ENCODE measurements at regions not wholly inside any gene's neighbourhood (a gene's known extent, or its start where the extent isn't known, plus 50 kb on each side); places are given as distances from the start of the nearest gene placed in this dataset.

- no peak overlapping the region for H3K27ac Mint-ChIP-seq
- no peaks in the 10 kb centered on the region for H3K4me1 Mint-ChIP-seq (ENCODE audit: low read depth in 2 of 2)
- H3K27me3 Mint-ChIP-seq: peaks cover 55 to 74% of the 10 kb centered on the region in 2 donors
- H3K4me3 Mint-ChIP-seq: no peak overlapping the region
- no peak for ATAC-seq (replicated peaks)
- DNase-seq: no peak
- no peaks in the 10 kb centered on the region for H3K9me3 Mint-ChIP-seq
- H3K36me3 Mint-ChIP-seq (ENCODE audit: insufficient read depth): no peaks in the 10 kb centered on the region
These were observed 74.7 kb downstream of the SDC1 start for GRCh38 chr2:20150110-20150706.

GRCh38 chr2:20149703-20150030, 75.3 kb downstream of the SDC1 start:
- no peaks in the 10 kb centered on the region for H3K9me3 Mint-ChIP-seq

GRCh38 chr2:20148923-20149702, 75.8 kb downstream of the SDC1 start:
- no peak overlapping the region for H3K27ac Mint-ChIP-seq
- no peak overlapping the region for H3K4me3 Mint-ChIP-seq
- H3K9me3 Mint-ChIP-seq: no peaks in the 10 kb centered on the region
- no peaks in the 10 kb centered on the region for H3K4me1 Mint-ChIP-seq (ENCODE audit: low read depth in 2 of 2)
- no peak for DNase-seq
- H3K36me3 Mint-ChIP-seq (ENCODE audit: insufficient read depth): no peaks in the 10 kb centered on the region
- ATAC-seq (replicated peaks): no peak
- peaks cover 53 to 75% of the 10 kb centered on the region in 2 donors for H3K27me3 Mint-ChIP-seq

More at GRCh38 chr2:20149703-20150030, 75.3 kb downstream of the SDC1 start:
- Mint-ChIP-seq H3K27ac (no peak overlapping the region), H3K36me3 (ENCODE audit: insufficient read depth) (no peaks in the 10 kb centered on the region), H3K4me1 (ENCODE audit: low read depth in 2 of 2) (no peaks in the 10 kb centered on the region), H3K4me3 (no peak overlapping the region), H3K27me3 (peaks cover 53 to 75% of the 10 kb centered on the region in 2 donors)
- no peak for ATAC-seq (replicated peaks)
- no peak for DNase-seq

- no peak for ATAC-seq (replicated peaks)
- no peak overlapping the region for H3K4me3 Mint-ChIP-seq
- H3K4me1 Mint-ChIP-seq (ENCODE audit: low read depth in 2 of 2): no peaks in the 10 kb centered on the region
- no peak for DNase-seq
- H3K9me3 Mint-ChIP-seq: no peaks in the 10 kb centered on the region
- peaks cover 49 to 75% of the 10 kb centered on the region in 2 donors for H3K27me3 Mint-ChIP-seq
- H3K36me3 Mint-ChIP-seq (ENCODE audit: insufficient read depth): no peaks in the 10 kb centered on the region
- no peak overlapping the region for H3K27ac Mint-ChIP-seq
These were observed 76.5 kb downstream of the SDC1 start for GRCh38 chr2:20148426-20148922.

- Mint-ChIP-seq H3K36me3 (ENCODE audit: insufficient read depth) (no peaks in the 10 kb centered on the region), H3K27me3 (peaks cover 47 to 70% of the 10 kb centered on the region in 2 donors), H3K4me1 (ENCODE audit: low read depth in 2 of 2) (no peaks in the 10 kb centered on the region), H3K9me3 (no peaks in the 10 kb centered on the region), H3K27ac (no peak overlapping the region), H3K4me3 (no peak overlapping the region)
- DNase-seq (no peak), ATAC-seq (replicated peaks) (no peak)
These were observed 77.6 kb downstream of the SDC1 start for GRCh38 chr2:20147351-20147750.

- Mint-ChIP-seq H3K27me3 (peaks cover 53 to 70% of the 10 kb centered on the region in 2 donors), H3K9me3 (no peaks in the 10 kb centered on the region), H3K4me3 (no peak overlapping the region), H3K4me1 (ENCODE audit: low read depth in 2 of 2) (no peaks in the 10 kb centered on the region), H3K36me3 (ENCODE audit: insufficient read depth) (no peaks in the 10 kb centered on the region), H3K27ac (no peak overlapping the region)
- DNase-seq (no peak), ATAC-seq (replicated peaks) (no peak)
These were observed 78.5 kb downstream of the SDC1 start for GRCh38 chr2:20146401-20146800.

- Mint-ChIP-seq H3K27ac (no peak overlapping the region), H3K36me3 (ENCODE audit: insufficient read depth) (no peaks in the 10 kb centered on the region), H3K4me1 (ENCODE audit: low read depth in 2 of 2) (no peaks in the 10 kb centered on the region), H3K9me3 (no peaks in the 10 kb centered on the region), H3K27me3 (peaks cover 47 to 66% of the 10 kb centered on the region in 2 donors), H3K4me3 (no peak overlapping the region)
- DNase-seq (no peak), ATAC-seq (replicated peaks) (no peak)
These were observed 79.3 kb downstream of the SDC1 start for GRCh38 chr2:20145497-20146193.

GRCh38 chr2:20144861-20145260, 80.1 kb downstream of the SDC1 start:
- H3K36me3 Mint-ChIP-seq (ENCODE audit: insufficient read depth): no peaks in the 10 kb centered on the region
- peaks cover 41 to 59% of the 10 kb centered on the region in 2 donors for H3K27me3 Mint-ChIP-seq
- DNase-seq (no peak), ATAC-seq (replicated peaks) (no peak)
- no peak overlapping the region for H3K4me3 Mint-ChIP-seq
- H3K27ac Mint-ChIP-seq: no peak overlapping the region
- H3K4me1 Mint-ChIP-seq (ENCODE audit: low read depth in 2 of 2): no peaks in the 10 kb centered on the region
- H3K9me3 Mint-ChIP-seq: no peaks in the 10 kb centered on the region

GRCh38 chr2:20144196-20144595, 80.7 kb downstream of the SDC1 start:
- Mint-ChIP-seq H3K4me1 (ENCODE audit: low read depth in 2 of 2) (no peaks in the 10 kb centered on the region), H3K27me3 (peaks cover 34 to 52% of the 10 kb centered on the region in 2 donors), H3K36me3 (ENCODE audit: insufficient read depth) (no peaks in the 10 kb centered on the region), H3K9me3 (no peaks in the 10 kb centered on the region), H3K4me3 (no peak overlapping the region), H3K27ac (no peak overlapping the region)
- DNase-seq (no peak), ATAC-seq (replicated peaks) (no peak)

- Mint-ChIP-seq H3K4me1 (ENCODE audit: low read depth in 2 of 2) (no peaks in the 10 kb centered on the region), H3K9me3 (no peaks in the 10 kb centered on the region), H3K4me3 (no peak overlapping the region), H3K36me3 (ENCODE audit: insufficient read depth) (no peaks in the 10 kb centered on the region), H3K27ac (no peak overlapping the region), H3K27me3 (peaks cover 29 to 46% of the 10 kb centered on the region in 2 donors)
- DNase-seq: no peak
- no peak for ATAC-seq (replicated peaks)
These were observed 81.7 kb downstream of the SDC1 start for GRCh38 chr2:20143263-20143662.

GRCh38 chr2:20141806-20142205, 83.1 kb downstream of the SDC1 start:
- no peak overlapping the region for H3K27ac Mint-ChIP-seq
- DNase-seq: no peak
- H3K9me3 Mint-ChIP-seq: no peaks in the 10 kb centered on the region
- H3K36me3 Mint-ChIP-seq (ENCODE audit: insufficient read depth): no peaks in the 10 kb centered on the region
- peaks cover 20 to 41% of the 10 kb centered on the region in 2 donors for H3K27me3 Mint-ChIP-seq
- no peak for ATAC-seq (replicated peaks)
- no peak overlapping the region for H3K4me3 Mint-ChIP-seq
- H3K4me1 Mint-ChIP-seq (ENCODE audit: low read depth in 2 of 2): no peaks in the 10 kb centered on the region

- Mint-ChIP-seq H3K27ac (no peak overlapping the region), H3K4me3 (no peak overlapping the region), H3K27me3 (peaks cover 20 to 35% of the 10 kb centered on the region in 2 donors), H3K4me1 (ENCODE audit: low read depth in 2 of 2) (no peaks in the 10 kb centered on the region), H3K36me3 (ENCODE audit: insufficient read depth) (no peaks in the 10 kb centered on the region), H3K9me3 (no peaks in the 10 kb centered on the region)
- ATAC-seq (replicated peaks): no peak
- no peak for DNase-seq
These were observed 83.7 kb downstream of the SDC1 start for GRCh38 chr2:20141056-20141762.

GRCh38 chr2:20140321-20141055, 84.4 kb downstream of the SDC1 start:
- Mint-ChIP-seq H3K9me3 (no peaks in the 10 kb centered on the region), H3K36me3 (ENCODE audit: insufficient read depth) (no peaks in the 10 kb centered on the region), H3K27me3 (peaks cover 20 to 34% of the 10 kb centered on the region in 2 donors), H3K4me1 (ENCODE audit: low read depth in 2 of 2) (no peaks in the 10 kb centered on the region), H3K4me3 (no peak overlapping the region), H3K27ac (no peak overlapping the region)
- no peak for DNase-seq
- ATAC-seq (replicated peaks): no peak
